Calu3 (cell line): ENCODE measurements at regions not wholly inside any gene's neighbourhood (a gene's known extent, or its start where the extent isn't known, plus 50 kb on each side); places are given as distances from the start of the nearest gene placed in this dataset.

Experiments
- BruUV-seq: library from RNA; stranded (reverse); fragments of 400-500 nt; replicated peaks from 2 replicates; lab custom pipeline; 2021; lab: Mats Ljungman, UMichigan
- CTCF ChIA-PET: fragments of 300-600 bp; sonication (Branson Sonifier 250); formaldehyde crosslinking; loops from one replicate; lab custom pipeline; 2022; ENCODE audit warnings: antibody characterized with exemption; lab: Charles Lee
- DNase-seq: peaks from one replicate; pipeline ENCODE4 v3.0.0; 2022
- H3K27ac Mint-ChIP-seq: one replicate; pipeline ENCODE4 v1.8.0; 2022; ENCODE audit warnings: mixed read lengths; ENCODE audit not compliant: unreplicated experiment
- H3K27me3 Mint-ChIP-seq: one replicate; pipeline ENCODE4 v1.8.0; 2022; ENCODE audit warnings: mixed read lengths; ENCODE audit not compliant: unreplicated experiment
- H3K36me3 Mint-ChIP-seq: one replicate; pipeline ENCODE4 v1.8.0; 2022; ENCODE audit warnings: mild to moderate bottlenecking, moderate library complexity, mixed read lengths; ENCODE audit not compliant: insufficient read depth, unreplicated experiment
- H3K4me1 Mint-ChIP-seq: one replicate; pipeline ENCODE4 v1.8.0; 2022; ENCODE audit warnings: mild to moderate bottlenecking, low read depth, mixed read lengths; ENCODE audit not compliant: unreplicated experiment
- H3K4me3 Mint-ChIP-seq: one replicate; pipeline ENCODE4 v1.8.0; 2022; ENCODE audit warnings: mild to moderate bottlenecking, low read depth, moderate library complexity, mixed read lengths; ENCODE audit not compliant: unreplicated experiment
- H3K9me3 Mint-ChIP-seq: one replicate; pipeline ENCODE4 v1.8.0; 2022; ENCODE audit warnings: low read depth, mixed read lengths; ENCODE audit not compliant: unreplicated experiment
- CTCF ChIP-seq: fragments of 200-600 bp; IDR thresholded peaks from one replicate; pipeline ENCODE4 v1.8.0; 2022; ENCODE audit warnings: antibody characterized with exemption; ENCODE audit not compliant: unreplicated experiment
- intact Hi-C: fragments of 100-400 bp; cut with micrococcal nuclease; formaldehyde crosslinking; loops from one replicate; pipeline ENCODE4 v1.10.0; 2022; ENCODE audit not compliant: unreplicated experiment

DNA sequence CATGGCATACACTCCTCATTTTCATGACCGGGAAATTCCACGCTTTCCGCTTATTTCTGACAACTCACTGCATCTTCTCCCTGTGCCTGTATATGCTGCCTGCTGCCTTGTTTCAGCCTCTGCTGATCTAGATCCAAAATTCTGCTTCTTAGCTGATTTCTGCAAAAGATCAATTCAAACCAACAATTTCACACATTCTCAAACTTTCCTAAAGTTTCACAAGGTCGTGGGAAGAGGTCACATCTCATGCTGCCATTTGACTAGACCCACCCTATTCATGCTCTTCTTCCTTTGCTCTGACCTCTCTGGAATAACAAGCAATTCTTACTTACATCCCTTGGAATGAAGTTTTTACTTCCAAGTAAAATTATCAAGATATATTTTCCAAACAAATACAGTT, 84.5 kb downstream of the TMEM167A start:
- H3K4me1 Mint-ChIP-seq: peaks cover 21% of the 10 kb centered on the region
- H3K9me3 Mint-ChIP-seq: peaks cover 8% of the 10 kb centered on the region
- no peaks in the 10 kb centered on the region for H3K27me3 Mint-ChIP-seq
- no peaks in the 10 kb centered on the region for H3K36me3 Mint-ChIP-seq
- BruUV-seq: no TSS peak
- intact Hi-C loops: no loop called here
- CTCF ChIA-PET: interaction anchor here (0.6 kb wide), 1 partner anchor 66 kb away, joined by 3 read pairs; no protein-coding TSS in a partner anchor
- DNase-seq: no peak
- TF ChIP-seq CTCF: no peak
- H3K4me3 Mint-ChIP-seq: no peak overlapping the region
- H3K27ac Mint-ChIP-seq: no peak overlapping the region

GRCh38 chr5:82991678-82992323, 85.4 kb downstream of the TMEM167A start:
- intact Hi-C loops: no loop called here
- BruUV-seq: no TSS peak
- Mint-ChIP-seq H3K36me3 (no peaks in the 10 kb centered on the region), H3K27ac (peak overlapping the region; percentile 63), H3K4me3 (no peak overlapping the region), H3K4me1 (peaks cover 21% of the 10 kb centered on the region), H3K9me3 (peaks cover 8% of the 10 kb centered on the region), H3K27me3 (no peaks in the 10 kb centered on the region)
- peak; percentile 28 for DNase-seq
- CTCF ChIA-PET: interaction anchor here (0.6 kb wide), 1 partner anchor 67 kb away, joined by 3 read pairs; no protein-coding TSS in a partner anchor
- TF ChIP-seq CTCF: no peak

DNA sequence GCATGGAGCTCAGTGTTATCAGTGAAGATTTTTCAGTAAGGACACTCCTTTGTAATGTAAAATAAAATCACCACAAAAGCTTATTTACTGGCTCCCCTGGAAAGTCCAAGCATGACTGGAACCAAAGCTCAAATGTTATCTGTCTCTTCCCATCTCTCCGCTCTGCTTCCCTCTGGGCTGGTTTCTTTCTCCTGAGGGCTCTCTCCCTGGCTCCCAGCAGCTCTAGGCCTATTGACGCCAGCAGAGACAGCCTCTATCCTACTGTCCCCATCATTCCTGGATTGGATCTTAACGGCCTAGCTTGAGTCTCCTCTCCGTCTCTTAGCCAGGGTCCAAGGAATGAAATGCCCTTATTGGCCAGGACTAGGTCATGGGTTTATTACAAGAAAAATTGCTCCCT, 86.1 kb downstream of the TMEM167A start:
- Mint-ChIP-seq H3K4me3 (no peak overlapping the region), H3K4me1 (peaks cover 23% of the 10 kb centered on the region), H3K9me3 (peaks cover 8% of the 10 kb centered on the region), H3K36me3 (no peaks in the 10 kb centered on the region), H3K27ac (peak overlapping the region; percentile 63), H3K27me3 (no peaks in the 10 kb centered on the region)
- no TSS peak for BruUV-seq
- no peak for DNase-seq
- CTCF ChIA-PET: interaction anchor here (0.9 to 1.1 kb wide), 2 partner anchors 9 to 939 kb away, joined by 3 read pairs; no protein-coding TSS in a partner anchor
- TF ChIP-seq CTCF: no peak
- intact Hi-C loops: no loop called here

DNA sequence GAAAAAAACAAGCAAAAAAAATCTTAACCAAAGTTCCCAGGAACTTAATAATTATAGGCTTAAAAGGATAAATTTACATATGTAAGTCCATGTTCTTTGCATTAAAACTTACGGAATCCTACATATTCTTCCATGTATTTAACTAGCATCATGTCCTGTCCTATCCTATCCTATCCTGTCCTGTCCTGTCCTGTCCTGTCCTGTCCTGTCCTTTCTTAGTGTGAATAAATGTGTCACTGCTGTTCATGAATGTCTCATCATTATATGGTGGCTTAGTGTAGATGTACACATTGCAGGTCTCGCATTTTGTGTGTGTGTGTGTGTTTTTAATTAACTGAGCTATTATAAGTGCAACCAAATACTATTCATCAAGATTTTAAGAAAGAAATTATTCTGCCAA, 90.0 kb downstream of the TMEM167A start:
- H3K27ac Mint-ChIP-seq: no peak overlapping the region
- BruUV-seq: no TSS peak
- H3K9me3 Mint-ChIP-seq: peaks cover 5% of the 10 kb centered on the region
- CTCF ChIA-PET: no interaction called here
- DNase-seq: no peak
- no peak overlapping the region for H3K4me3 Mint-ChIP-seq
- no peaks in the 10 kb centered on the region for H3K36me3 Mint-ChIP-seq
- no peaks in the 10 kb centered on the region for H3K27me3 Mint-ChIP-seq
- intact Hi-C loops: loop anchor here (10.0 kb wide), 1 partner anchor 332 kb away; no protein-coding TSS in a partner anchor
- H3K4me1 Mint-ChIP-seq: peaks cover 27% of the 10 kb centered on the region
- TF ChIP-seq CTCF: no peak
